ENCODE measurements at regions not wholly inside any gene's neighbourhood (a gene's known extent, or its start where the extent isn't known, plus 50 kb on each side); places are given as distances from the start of the nearest gene placed in this dataset.

GRCh38 chr9:16247188-16247875, 623.1 kb downstream of the BNC2 start:
- no peak for DNase-seq

- no peak for DNase-seq
Measured at GRCh38 chr9:16248822-16249221, 621.6 kb downstream of the BNC2 start.

DNA sequence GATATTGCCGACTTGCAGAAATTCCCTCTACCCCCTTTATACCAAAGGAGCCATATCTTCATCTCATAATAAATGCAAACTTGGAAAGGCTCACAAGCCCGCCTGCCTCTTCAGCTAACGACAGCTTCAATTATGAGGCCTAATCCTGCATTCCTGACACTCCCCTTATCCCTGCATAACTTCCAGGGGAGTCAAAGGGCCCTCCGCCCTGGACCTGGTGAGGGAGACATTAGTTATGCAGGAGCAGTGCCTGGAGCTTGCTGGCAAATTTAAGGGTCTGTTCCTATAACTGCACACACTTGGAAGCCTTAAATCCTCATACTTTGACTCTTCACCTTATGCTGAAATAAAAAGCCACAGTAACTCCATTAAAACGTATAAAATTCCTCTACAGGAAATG, 617.9 kb downstream of the BNC2 start:
- DNase-seq: no peak

DNA sequence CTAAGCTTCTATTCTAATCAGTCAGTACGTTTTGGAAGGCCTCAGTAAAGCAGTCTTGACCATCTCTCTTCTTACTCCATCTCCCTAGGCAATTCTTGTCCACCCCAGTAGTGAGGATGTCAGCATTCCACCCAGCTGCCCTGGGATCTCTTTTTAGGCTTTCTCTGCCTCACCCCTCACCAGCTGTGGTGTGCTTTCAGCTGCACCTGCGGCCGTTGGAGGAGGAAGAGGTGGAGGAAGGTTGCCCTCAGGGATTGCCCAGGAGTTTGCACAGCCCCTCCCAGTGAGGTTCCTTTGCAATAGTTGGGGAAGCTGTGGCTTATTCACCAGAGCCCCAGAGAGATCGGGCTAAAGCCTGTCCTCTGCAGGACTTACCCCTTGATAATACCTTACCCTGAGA, 615.8 kb downstream of the BNC2 start:
- no peak for DNase-seq

GRCh38 chr9:16255217-16255616, 615.3 kb downstream of the BNC2 start:
- DNase-seq: no peak

DNA sequence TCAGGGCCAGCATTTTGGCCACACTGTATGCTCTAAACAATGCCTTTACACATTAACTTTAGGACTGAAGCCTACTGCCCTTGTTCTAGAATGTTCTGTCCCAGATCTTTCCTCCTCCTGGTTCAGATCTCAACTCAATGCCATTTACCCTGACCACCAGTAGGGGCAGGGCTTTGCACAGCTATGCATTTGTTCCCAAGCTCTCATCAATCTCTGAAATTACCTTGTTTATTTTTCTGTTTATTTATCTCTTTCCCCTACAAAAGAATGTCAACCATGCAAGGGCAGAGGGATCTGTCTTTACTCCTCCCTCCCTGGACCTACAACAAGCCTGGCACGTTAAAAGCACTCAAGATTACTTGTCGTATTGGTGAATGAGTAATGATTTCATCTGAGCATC, 612.9 kb downstream of the BNC2 start:
- DNase-seq: no peak

DNA sequence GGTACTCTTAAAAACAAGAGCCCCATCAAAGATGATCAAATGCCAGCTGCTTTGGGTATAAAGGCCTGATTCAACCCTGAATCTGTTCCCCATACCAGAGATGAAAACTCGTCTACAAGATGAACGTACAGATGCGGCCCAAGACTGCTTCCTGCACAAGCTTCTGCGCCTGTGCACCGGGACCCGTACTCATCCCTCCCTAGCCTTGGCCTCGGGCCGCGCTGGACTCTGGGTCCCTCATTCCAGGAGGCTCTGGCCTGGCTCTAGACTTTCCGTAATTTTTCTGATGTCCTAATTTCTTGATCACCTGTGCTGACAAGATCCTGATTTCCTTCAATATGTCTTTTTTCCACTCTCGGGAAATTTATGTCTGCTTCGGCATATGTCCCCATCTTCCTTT, 612.3 kb downstream of the BNC2 start:
- DNase-seq: no peak

- no peak for DNase-seq
Measured at GRCh38 chr9:16258708-16259107, 611.8 kb downstream of the BNC2 start.

GRCh38 chr9:16262477-16263261, 607.8 kb downstream of the BNC2 start:
- no peak for DNase-seq

GRCh38 chr9:16265688-16266087, 604.8 kb downstream of the BNC2 start:
- no peak for DNase-seq

DNA sequence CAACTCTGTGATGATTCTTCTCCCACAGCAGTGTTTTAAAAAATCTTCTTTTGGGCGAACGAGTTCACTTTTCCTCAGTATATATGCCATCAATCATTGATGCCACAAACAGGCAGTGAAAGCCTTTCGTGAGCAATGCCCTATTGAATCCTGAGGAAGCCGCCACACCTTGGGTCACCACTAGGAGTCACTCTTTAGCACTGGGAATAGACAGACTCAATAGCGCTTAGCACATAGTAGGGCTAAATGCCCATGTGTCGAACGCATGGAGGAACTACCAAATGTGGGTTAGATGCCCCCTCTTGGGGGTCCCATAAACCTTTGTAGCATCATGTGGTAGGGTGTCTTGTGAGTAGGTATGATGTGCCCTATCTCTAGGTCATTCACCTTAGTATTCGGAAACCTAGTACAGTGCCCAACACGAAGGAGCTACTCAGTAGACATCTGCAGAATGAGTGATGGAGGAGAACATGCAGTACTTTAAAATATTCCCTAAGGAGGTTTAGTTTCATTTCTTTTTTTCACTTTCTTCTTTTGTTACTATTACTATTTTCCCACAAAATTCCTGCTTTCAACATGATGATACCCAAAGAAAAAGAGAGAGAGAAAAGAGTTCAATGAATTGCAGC, 603.7 kb downstream of the BNC2 start:
- no peak for DNase-seq

DNA sequence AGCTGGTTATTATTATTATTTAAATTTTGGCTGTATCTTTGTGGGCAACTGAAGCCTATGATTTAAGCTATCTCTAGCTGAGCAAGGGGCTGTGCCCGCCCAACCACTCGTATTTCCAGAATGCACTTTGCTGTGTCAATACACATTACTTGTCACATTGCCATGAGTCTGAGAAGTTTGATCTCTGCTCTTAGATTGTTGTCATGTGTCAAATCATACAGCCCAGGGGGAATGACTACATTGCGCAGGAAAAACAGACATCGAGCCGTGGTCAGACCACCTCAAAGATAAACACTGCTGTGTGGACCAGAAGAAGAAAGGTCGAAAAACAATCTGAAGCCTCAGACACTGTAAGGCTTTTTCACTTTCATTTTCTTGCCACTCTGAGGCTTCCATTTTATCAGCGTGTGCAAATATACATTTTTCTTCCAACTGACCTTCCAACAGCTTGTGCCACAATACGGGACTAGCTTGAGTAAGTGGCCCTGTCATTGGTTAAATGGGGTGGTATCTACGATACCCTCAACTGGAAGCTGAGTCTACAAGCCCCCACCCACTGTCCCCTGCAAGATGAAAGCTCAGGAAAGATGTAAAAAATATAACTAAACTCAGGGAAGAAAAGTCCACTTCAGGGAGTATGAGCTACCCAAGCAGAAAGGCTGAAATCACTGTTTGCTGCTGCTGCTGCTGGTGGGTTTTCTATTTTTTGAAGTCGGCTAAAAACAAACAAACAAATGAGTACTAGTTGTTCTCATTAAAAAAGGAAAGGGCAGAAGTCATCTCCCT, 603.0 kb downstream of the BNC2 start:
- DNase-seq: no peak

DNA sequence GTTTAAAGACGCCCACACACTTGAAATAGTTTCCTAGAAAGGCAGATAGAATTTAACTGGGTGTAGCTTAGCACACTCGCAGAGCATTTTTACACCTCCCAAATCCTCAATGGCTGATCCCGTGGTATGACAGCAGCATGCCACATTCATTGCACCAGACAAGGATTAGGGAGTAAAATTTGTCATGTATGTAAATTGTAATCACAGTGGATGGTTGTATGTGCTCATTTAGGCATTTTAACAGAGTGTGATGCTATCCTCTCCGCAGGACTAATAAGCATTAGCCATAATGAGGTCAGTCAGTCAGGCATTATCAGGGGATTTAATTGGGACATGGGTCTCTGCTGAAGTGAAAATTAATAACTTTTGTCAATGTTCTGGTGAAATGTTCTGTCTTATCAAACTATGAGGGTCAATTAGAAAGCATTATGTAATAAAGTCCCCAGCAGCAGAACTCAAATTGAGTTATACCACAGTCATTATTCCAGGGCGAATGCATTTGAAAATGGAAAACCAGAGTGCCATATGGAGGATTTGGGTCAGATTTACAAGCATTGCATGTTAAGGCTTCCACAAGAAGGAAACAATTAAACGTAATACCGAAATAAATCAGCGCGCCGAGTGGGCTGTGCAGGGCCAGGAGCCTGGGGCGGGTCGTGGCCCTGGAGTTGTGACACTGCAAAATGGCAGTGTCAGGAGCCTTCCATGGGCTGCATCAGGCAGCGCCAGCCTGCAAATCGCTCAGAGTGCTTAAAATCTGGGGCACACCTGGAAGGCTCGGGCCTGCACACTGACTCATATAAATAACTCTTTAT, 602.2 kb downstream of the BNC2 start:
- no peak for DNase-seq

- DNase-seq: no peak
Measured at GRCh38 chr9:16271967-16272366, 598.5 kb downstream of the BNC2 start.

DNA sequence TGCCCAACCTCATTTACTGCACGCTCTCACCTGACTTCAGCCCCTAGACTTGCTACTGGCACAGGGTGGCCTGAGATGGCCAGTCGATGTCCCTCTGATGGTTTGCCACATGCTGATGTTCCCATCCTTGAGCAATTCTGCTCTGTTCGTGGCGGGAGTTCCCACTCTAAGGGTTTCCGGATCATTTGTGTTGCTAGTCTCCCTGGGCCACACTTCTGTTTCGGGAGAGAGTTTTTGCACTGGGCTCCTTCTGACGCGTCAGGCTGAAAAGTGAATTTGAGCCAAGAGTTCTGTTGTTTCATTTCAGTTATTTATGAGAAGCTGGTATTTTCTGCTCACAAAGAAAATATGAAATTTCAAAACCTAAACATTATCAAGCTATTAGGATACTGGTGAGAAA, 597.7 kb downstream of the BNC2 start:
- DNase-seq: no peak

GRCh38 chr9:16275795-16276624, 594.5 kb downstream of the BNC2 start:
- DNase-seq: no peak

- DNase-seq: no peak
Measured at GRCh38 chr9:16276866-16277265, 593.6 kb downstream of the BNC2 start.

DNA sequence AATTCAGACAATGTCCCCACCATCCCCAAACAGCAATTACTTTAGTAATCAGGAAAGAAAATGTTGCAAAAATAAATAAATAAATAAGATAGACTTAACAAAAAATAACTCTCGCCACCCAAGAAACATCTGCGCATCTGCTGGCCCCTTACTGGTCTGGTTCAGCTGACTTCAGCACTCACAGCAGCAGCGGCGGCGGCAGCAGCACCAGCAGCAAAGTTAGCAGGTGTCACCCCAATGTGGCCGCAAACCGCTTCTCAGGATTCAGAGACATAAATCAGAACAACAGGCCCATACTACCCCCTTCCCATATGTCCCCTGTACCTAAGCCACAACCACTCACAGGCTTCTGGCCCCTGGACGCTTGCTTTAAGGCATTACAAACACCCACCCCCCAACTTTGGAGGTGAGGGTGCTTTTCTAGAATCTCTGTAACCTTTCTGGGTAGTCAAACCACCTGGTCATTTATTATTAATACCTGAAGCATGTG, 593.0 kb downstream of the BNC2 start:
- no peak for DNase-seq

- no peak for DNase-seq
Measured at GRCh38 chr9:16278326-16278999, 592.0 kb downstream of the BNC2 start.

GRCh38 chr9:16281707-16282106, 588.8 kb downstream of the BNC2 start:
- no peak for DNase-seq

- DNase-seq: no peak
Measured at GRCh38 chr9:16282216-16282615, 588.3 kb downstream of the BNC2 start.
